Upper lobe of left lung (tissue), 4 donors: ENCODE measurements at regions not wholly inside any gene's neighbourhood (a gene's known extent, or its start where the extent isn't known, plus 50 kb on each side); places are given as distances from the start of the nearest gene placed in this dataset.

Experiments used
- CTCF ChIP-seq, 6 experiments: fragments of 450-650 bp in 4 of 6; fragments of 200-600 bp in 2 of 6; sonication (generic) in 2 of 6; IDR thresholded peaks; one replicate each; pipeline ENCODE4 v1.5.1; 2016 to 2019; ENCODE audit warnings: antibody characterized with exemption in 6 of 6
- EP300 ChIP-seq, 4 donors: sonication (generic); formaldehyde crosslinking; IDR thresholded peaks; one replicate each; pipeline ENCODE4 v1.5.1; 2017; ENCODE audit warnings: antibody characterized with exemption in 4 of 4, control low read depth in 2 of 4
- POLR2A ChIP-seq, 4 donors: fragments of 450-650 bp; IDR thresholded peaks; one replicate each; pipeline ENCODE4 v1.5.1; 2016 to 2017; ENCODE audit warnings: antibody characterized with exemption in 4 of 4, mild to moderate bottlenecking in 2 of 4

- TF ChIP-seq CTCF (IDR thresholded peaks at IDR 0.05) (no peak), EP300 (IDR thresholded peaks at IDR 0.05) (no peak), POLR2A (IDR thresholded peaks at IDR 0.05) (no peak)
Observed at GRCh38 chr6:11930240-11930639, 81.9 kb upstream of the HIVEP1 start.
